ENCODE measurements at regions not wholly inside any gene's neighbourhood (a gene's known extent, or its start where the extent isn't known, plus 50 kb on each side); places are given as distances from the start of the nearest gene placed in this dataset.
A peak's percentile ranks its signal among the peaks of the same experiment; 100 is the strongest.
"Not testable (repeated sequence)": the region's sequence is repeated elsewhere in the genome, so short reads cannot be mapped to it uniquely, and the experiment has no call there.

- H3K36me3 ChIP-seq = no peaks in the 10 kb centered on the region
- DNase-seq (ENCODE audit: low spot score in 2 of 2) = no peak
Measured at GRCh38 chr7:54946764-54947163, 72.1 kb upstream of the EGFR start.

GRCh38 chr7:54947266-54947665 is 71.6 kb upstream of the EGFR start:
- Histone ChIP-seq H3K27ac (no peak overlapping the region), H3K9me3 (no peaks in the 10 kb centered on the region), H3K4me1 (no peaks in the 10 kb centered on the region), H3K27me3 (no peaks in the 10 kb centered on the region), H3K36me3 (no peaks in the 10 kb centered on the region), H3K4me3 (no peak overlapping the region)
- TF ChIP-seq POLR2AphosphoS5 (IDR thresholded peaks at IDR 0.05) (no peak), POLR2A (IDR thresholded peaks at IDR 0.05) (no peak)
- intact Hi-C loops (cut with DNase I; ENCODE audit: low total_unique reads) = no loop called here
- DNase-seq (ENCODE audit: low spot score in 2 of 2) = no peak

More at GRCh38 chr7:54946764-54947163, 72.1 kb upstream of the EGFR start:
- H3K9me3 ChIP-seq = no peaks in the 10 kb centered on the region
- H3K27me3 ChIP-seq = no peaks in the 10 kb centered on the region
- peak overlapping the region in 1 of 2 donors; percentile 4 for H3K27ac ChIP-seq
- TF ChIP-seq CTCF (IDR thresholded peaks at IDR 0.05) = no peak
- no peak for TF ChIP-seq POLR2A (IDR thresholded peaks at IDR 0.05)
- no peak for TF ChIP-seq POLR2AphosphoS5 (IDR thresholded peaks at IDR 0.05)
- no peak overlapping the region for H3K4me3 ChIP-seq
- intact Hi-C loops (cut with DNase I; ENCODE audit: low total_unique reads) = no loop called here
- H3K4me1 ChIP-seq = no peaks in the 10 kb centered on the region

GRCh38 chr7:54949514-54949913 is 69.3 kb upstream of the EGFR start:
- H3K27me3 ChIP-seq; H3K4me3 ChIP-seq; intact Hi-C loops (cut with DNase I; ENCODE audit: low total_unique reads); H3K4me1 ChIP-seq; H3K9me3 ChIP-seq; H3K36me3 ChIP-seq; DNase-seq (ENCODE audit: low spot score in 2 of 2); H3K27ac ChIP-seq: not testable (repeated sequence)

- Histone ChIP-seq H3K4me3 (no peak overlapping the region), H3K9me3 (no peaks in the 10 kb centered on the region), H3K27ac (no peak overlapping the region), H3K4me1 (no peaks in the 10 kb centered on the region), H3K27me3 (no peaks in the 10 kb centered on the region), H3K36me3 (no peaks in the 10 kb centered on the region)
- DNase-seq (ENCODE audit: low spot score in 2 of 2) = no peak
- intact Hi-C loops (cut with DNase I; ENCODE audit: low total_unique reads) = no loop called here
- TF ChIP-seq POLR2AphosphoS5 (IDR thresholded peaks at IDR 0.05) = no peak
- TF ChIP-seq POLR2A (IDR thresholded peaks at IDR 0.05) = no peak
Measured at GRCh38 chr7:54955296-54955695, 63.5 kb upstream of the EGFR start.

- Histone ChIP-seq H3K27me3 (no peaks in the 10 kb centered on the region), H3K27ac (no peak overlapping the region), H3K4me3 (no peak overlapping the region), H3K9me3 (no peaks in the 10 kb centered on the region), H3K36me3 (no peaks in the 10 kb centered on the region), H3K4me1 (no peaks in the 10 kb centered on the region)
- TF ChIP-seq POLR2AphosphoS5 (IDR thresholded peaks at IDR 0.05) = no peak
- TF ChIP-seq CTCF (IDR thresholded peaks at IDR 0.05) = no peak
- TF ChIP-seq POLR2A (IDR thresholded peaks at IDR 0.05) = no peak
- intact Hi-C loops (cut with DNase I; ENCODE audit: low total_unique reads) = no loop called here
- DNase-seq (ENCODE audit: low spot score in 2 of 2) = no peak
Measured at GRCh38 chr7:54955696-54956420, 63.0 kb upstream of the EGFR start.

- Histone ChIP-seq H3K27me3 (no peaks in the 10 kb centered on the region), H3K4me3 (no peak overlapping the region), H3K27ac (no peak overlapping the region), H3K36me3 (no peaks in the 10 kb centered on the region), H3K4me1 (no peaks in the 10 kb centered on the region), H3K9me3 (no peaks in the 10 kb centered on the region)
- TF ChIP-seq POLR2AphosphoS5 (IDR thresholded peaks at IDR 0.05) (no peak), POLR2A (IDR thresholded peaks at IDR 0.05) (no peak), CTCF (IDR thresholded peaks at IDR 0.05) (no peak)
- intact Hi-C loops (cut with DNase I; ENCODE audit: low total_unique reads) = no loop called here
- no peak for DNase-seq (ENCODE audit: low spot score in 2 of 2)
Measured at GRCh38 chr7:54956865-54957264, 62.0 kb upstream of the EGFR start.
